ENCODE measurements at regions not wholly inside any gene's neighbourhood (a gene's known extent, or its start where the extent isn't known, plus 50 kb on each side); places are given as distances from the start of the nearest gene placed in this dataset.
"Not testable (repeated sequence)": the region's sequence is repeated elsewhere in the genome, so short reads cannot be mapped to it uniquely, and the experiment has no call there.

GRCh38 chr15:44835082-44835481 lies 98.8 kb downstream of the TRIM69 start:
- not testable (repeated sequence) for H3K27me3 Mint-ChIP-seq; DNase-seq; H3K4me3 Mint-ChIP-seq; H3K36me3 Mint-ChIP-seq (ENCODE audit: low read depth); H3K4me1 Mint-ChIP-seq; H3K9me3 ChIP-seq (ENCODE audit: control insufficient read depth, low read length, poor library complexity, severe bottlenecking); H3K27ac Mint-ChIP-seq; ATAC-seq

GRCh38 chr15:44836094-44836493 lies 99.8 kb downstream of the TRIM69 start:
- ATAC-seq = no peak
- no peak for DNase-seq
- no peak overlapping the region for H3K27ac Mint-ChIP-seq
- no peaks in the 10 kb centered on the region for H3K4me1 Mint-ChIP-seq
- H3K9me3 ChIP-seq (ENCODE audit: control insufficient read depth, low read length, poor library complexity, severe bottlenecking) = no peaks in the 10 kb centered on the region
- H3K36me3 Mint-ChIP-seq (ENCODE audit: low read depth) = no peaks in the 10 kb centered on the region
- no peaks in the 10 kb centered on the region for H3K27me3 Mint-ChIP-seq
- H3K4me3 Mint-ChIP-seq = no peak overlapping the region

GRCh38 chr15:44838929-44839328 lies 102.6 kb downstream of the TRIM69 start:
- not testable (repeated sequence) for DNase-seq; ATAC-seq; H3K4me3 Mint-ChIP-seq; H3K9me3 ChIP-seq (ENCODE audit: control insufficient read depth, low read length, poor library complexity, severe bottlenecking); H3K36me3 Mint-ChIP-seq (ENCODE audit: low read depth); H3K4me1 Mint-ChIP-seq; H3K27me3 Mint-ChIP-seq; H3K27ac Mint-ChIP-seq

GRCh38 chr15:44841762-44842161 lies 105.4 kb downstream of the TRIM69 start:
- not testable (repeated sequence) for H3K27me3 Mint-ChIP-seq, H3K27ac Mint-ChIP-seq, ATAC-seq

DNA sequence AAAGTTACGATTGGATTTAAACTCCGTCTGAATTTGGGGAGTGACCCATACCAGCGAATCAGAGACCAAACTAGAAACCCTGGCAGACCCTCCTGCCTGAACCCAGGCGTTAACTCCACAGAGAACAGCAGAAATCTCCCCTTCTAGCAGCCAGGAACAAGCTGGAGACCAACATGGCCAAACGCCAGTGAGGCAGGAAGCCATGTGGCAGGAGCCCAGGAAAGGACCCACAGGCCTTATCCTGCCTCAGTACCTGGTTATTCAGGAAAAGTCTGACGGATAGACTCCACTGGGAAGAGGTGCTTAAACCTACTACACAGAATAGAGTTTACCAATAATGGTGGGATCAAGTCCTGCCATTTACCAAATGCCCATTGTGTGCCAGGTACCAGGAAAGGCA lies 106.6 kb downstream of the TRIM69 start:
- not testable (repeated sequence) for H3K27ac Mint-ChIP-seq; H3K9me3 ChIP-seq (ENCODE audit: control insufficient read depth, low read length, poor library complexity, severe bottlenecking); H3K27me3 Mint-ChIP-seq; H3K4me3 Mint-ChIP-seq; H3K36me3 Mint-ChIP-seq (ENCODE audit: low read depth); DNase-seq; H3K4me1 Mint-ChIP-seq; ATAC-seq

More at GRCh38 chr15:44841762-44842161, 105.4 kb downstream of the TRIM69 start:
- H3K4me3 Mint-ChIP-seq; H3K4me1 Mint-ChIP-seq; DNase-seq; H3K36me3 Mint-ChIP-seq (ENCODE audit: low read depth); H3K9me3 ChIP-seq (ENCODE audit: control insufficient read depth, low read length, poor library complexity, severe bottlenecking): not testable (repeated sequence)

DNA sequence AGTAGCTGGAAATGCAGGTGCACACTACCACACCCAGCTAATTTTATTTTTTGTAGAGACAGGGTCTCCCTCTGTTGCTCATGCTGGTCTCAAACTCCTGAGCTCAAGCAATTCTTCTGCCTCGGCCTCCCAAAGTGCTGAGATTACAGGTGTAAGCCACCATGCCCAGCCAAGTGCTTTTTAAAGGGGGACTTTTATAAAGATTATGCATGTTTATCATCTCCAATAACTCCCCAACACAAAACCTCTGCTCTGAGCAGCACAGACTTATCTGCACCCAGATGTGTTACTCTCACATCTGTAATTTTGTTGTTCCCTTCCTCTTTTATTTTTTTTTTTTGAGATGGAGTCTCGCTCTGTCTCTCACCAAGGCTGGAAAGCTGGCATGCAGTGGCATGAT lies 108.6 kb downstream of the TRIM69 start:
- not testable (repeated sequence) for H3K4me1 Mint-ChIP-seq; H3K27ac Mint-ChIP-seq; DNase-seq; H3K9me3 ChIP-seq (ENCODE audit: control insufficient read depth, low read length, poor library complexity, severe bottlenecking); H3K36me3 Mint-ChIP-seq (ENCODE audit: low read depth); H3K27me3 Mint-ChIP-seq; ATAC-seq; H3K4me3 Mint-ChIP-seq

DNA sequence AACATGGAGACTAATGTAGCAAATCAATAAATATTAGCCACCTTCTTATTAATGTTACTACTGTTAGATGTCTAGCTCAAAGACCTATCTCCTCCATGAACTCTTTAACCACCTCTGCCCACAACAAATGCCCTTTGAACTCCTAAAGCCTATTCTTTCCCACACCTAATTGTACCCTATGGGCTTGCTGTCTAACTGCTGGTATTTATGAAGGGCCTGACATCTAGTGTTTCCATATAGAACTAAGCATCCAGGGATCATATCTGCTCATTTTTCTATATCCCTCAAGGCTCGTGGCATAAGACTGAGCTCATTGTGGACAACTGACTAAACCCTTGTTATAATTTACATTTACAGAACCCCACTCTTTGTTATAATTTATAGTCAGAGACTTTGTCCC lies 109.8 kb downstream of the TRIM69 start:
- H3K27ac Mint-ChIP-seq; DNase-seq; H3K36me3 Mint-ChIP-seq (ENCODE audit: low read depth); H3K4me3 Mint-ChIP-seq; H3K4me1 Mint-ChIP-seq; ATAC-seq; H3K27me3 Mint-ChIP-seq; H3K9me3 ChIP-seq (ENCODE audit: control insufficient read depth, low read length, poor library complexity, severe bottlenecking): not testable (repeated sequence)

GRCh38 chr15:44847555-44847954 lies 108.9 kb upstream of the TERB2 start:
- not testable (repeated sequence) for DNase-seq; H3K36me3 Mint-ChIP-seq (ENCODE audit: low read depth); H3K27ac Mint-ChIP-seq; H3K4me3 Mint-ChIP-seq; H3K9me3 ChIP-seq (ENCODE audit: control insufficient read depth, low read length, poor library complexity, severe bottlenecking); H3K4me1 Mint-ChIP-seq; ATAC-seq; H3K27me3 Mint-ChIP-seq

DNA sequence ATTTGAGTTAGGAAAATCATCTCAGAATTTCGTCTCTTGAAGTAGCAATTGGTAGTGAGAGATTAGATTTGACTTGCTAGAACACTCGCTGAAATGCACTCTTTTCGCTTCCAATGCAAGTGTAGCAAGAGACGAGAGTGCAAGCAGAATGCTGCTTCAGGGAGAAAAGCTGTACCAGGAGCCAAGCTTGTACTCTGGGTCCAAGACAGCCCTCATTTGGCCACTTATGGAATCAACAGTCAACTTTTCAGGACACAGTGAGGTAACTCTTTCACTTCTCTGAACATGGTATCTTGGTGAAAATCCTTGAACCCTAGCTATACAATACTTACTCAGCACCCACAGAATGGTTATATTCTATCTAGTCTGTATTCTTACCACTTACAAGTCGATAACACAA lies 107.6 kb upstream of the TERB2 start:
- not testable (repeated sequence) for H3K36me3 Mint-ChIP-seq (ENCODE audit: low read depth)

DNA sequence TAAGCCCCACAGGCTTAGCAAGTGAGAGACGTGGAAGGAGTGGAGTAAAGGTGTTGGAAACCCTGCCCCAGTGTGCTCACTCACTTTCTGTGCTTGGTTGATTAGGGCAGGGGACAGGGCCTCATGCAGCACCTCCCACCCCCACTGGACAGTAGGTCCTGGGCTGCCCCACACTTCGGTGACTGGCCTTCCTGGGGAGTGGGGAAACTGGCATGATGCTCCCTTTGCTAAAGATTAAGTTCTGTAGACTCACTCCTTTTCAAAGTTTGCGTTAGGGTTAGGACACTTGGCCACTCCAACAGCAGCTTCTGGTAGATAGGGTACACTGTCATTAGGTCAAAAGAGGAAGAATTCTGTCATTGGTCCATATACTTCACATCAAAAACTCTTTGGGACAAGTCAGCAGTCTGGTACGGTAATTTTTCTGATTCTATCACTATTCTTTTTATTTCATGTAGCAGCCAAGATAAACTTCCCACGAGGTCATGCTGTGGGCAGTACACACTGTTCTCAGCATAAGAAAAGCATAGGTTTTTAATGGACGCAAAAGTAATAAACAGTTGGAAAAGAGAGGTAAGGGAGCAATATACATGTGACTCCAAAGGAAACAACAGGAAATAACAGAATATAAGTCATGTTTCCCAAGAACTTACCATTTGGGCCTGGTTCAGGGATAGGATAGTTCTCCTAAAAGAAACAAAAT lies 106.6 kb upstream of the TERB2 start:
- H3K9me3 ChIP-seq (ENCODE audit: control insufficient read depth, low read length, poor library complexity, severe bottlenecking); DNase-seq; ATAC-seq; H3K36me3 Mint-ChIP-seq (ENCODE audit: low read depth); H3K4me1 Mint-ChIP-seq; H3K4me3 Mint-ChIP-seq; H3K27ac Mint-ChIP-seq; H3K27me3 Mint-ChIP-seq: not testable (repeated sequence)

More for the DNA sequence above, 107.6 kb upstream of the TERB2 start:
- ATAC-seq; H3K27me3 Mint-ChIP-seq; H3K4me1 Mint-ChIP-seq; H3K27ac Mint-ChIP-seq; H3K9me3 ChIP-seq (ENCODE audit: control insufficient read depth, low read length, poor library complexity, severe bottlenecking); H3K4me3 Mint-ChIP-seq; DNase-seq: not testable (repeated sequence)

- H3K4me1 Mint-ChIP-seq; H3K36me3 Mint-ChIP-seq (ENCODE audit: low read depth); H3K27me3 Mint-ChIP-seq; H3K9me3 ChIP-seq (ENCODE audit: control insufficient read depth, low read length, poor library complexity, severe bottlenecking); H3K27ac Mint-ChIP-seq: not testable (repeated sequence)
- DNase-seq (peak; percentile 37 to 63 (median 38)), ATAC-seq (peak; percentile 93)
- peak overlapping the region; percentile 68 for H3K4me3 Mint-ChIP-seq
These were observed 103.1 kb upstream of the TERB2 start for GRCh38 chr15:44853304-44853950.

GRCh38 chr15:44854696-44855095 lies 101.8 kb upstream of the TERB2 start:
- H3K27ac Mint-ChIP-seq; H3K4me1 Mint-ChIP-seq; ATAC-seq; DNase-seq; H3K27me3 Mint-ChIP-seq; H3K9me3 ChIP-seq (ENCODE audit: control insufficient read depth, low read length, poor library complexity, severe bottlenecking); H3K4me3 Mint-ChIP-seq; H3K36me3 Mint-ChIP-seq (ENCODE audit: low read depth): not testable (repeated sequence)

DNA sequence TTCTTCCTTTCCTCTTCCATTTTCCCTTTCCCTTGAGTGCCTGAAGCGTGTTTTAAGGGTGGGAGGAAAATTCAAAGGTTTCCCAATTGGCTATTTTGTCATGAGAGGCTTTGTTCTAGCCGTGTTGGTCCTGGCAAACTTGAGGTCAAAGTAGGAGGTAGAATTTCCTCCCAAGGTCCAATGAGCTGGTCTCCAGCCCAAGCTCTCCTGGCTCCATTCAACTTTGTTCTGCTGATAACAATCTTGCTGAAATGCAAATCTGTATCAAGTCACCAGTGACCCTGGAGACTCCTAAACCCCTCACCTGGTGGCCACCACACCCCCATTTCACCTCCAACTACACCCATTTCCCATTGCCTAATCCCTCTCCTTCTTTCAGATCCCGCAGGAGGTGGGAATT lies 100.2 kb upstream of the TERB2 start:
- H3K36me3 Mint-ChIP-seq (ENCODE audit: low read depth); DNase-seq; ATAC-seq; H3K4me3 Mint-ChIP-seq; H3K9me3 ChIP-seq (ENCODE audit: control insufficient read depth, low read length, poor library complexity, severe bottlenecking); H3K27ac Mint-ChIP-seq; H3K27me3 Mint-ChIP-seq; H3K4me1 Mint-ChIP-seq: not testable (repeated sequence)

- H3K27me3 Mint-ChIP-seq; H3K36me3 Mint-ChIP-seq (ENCODE audit: low read depth); ATAC-seq; H3K9me3 ChIP-seq (ENCODE audit: control insufficient read depth, low read length, poor library complexity, severe bottlenecking); DNase-seq; H3K4me3 Mint-ChIP-seq; H3K4me1 Mint-ChIP-seq; H3K27ac Mint-ChIP-seq: not testable (repeated sequence)
These were observed 99.2 kb upstream of the TERB2 start for GRCh38 chr15:44857164-44857710.
